OCI-LY1 (cell line): ENCODE measurements at regions not wholly inside any gene's neighbourhood (a gene's known extent, or its start where the extent isn't known, plus 50 kb on each side); places are given as distances from the start of the nearest gene placed in this dataset.

ENCODE experiments used
- EZH2 ChIP-seq: fragments of 200-600 bp; sonication (generic), shearing (Covaris generic); IDR thresholded peaks from 2 replicates; pipeline ENCODE4 v1.8.0; 2017; ENCODE audit warnings: borderline replicate concordance, mixed run types, mild to moderate bottlenecking, antibody characterized with exemption, low read length, moderate library complexity, mixed read lengths
- TF ChIP-seq, protein P1 (sequence below): fragments of 200-600 bp; sonication (generic), shearing (Covaris generic); IDR thresholded peaks from 2 replicates; pipeline ENCODE4 v1.5.1; 2017; ENCODE audit warnings: mild to moderate bottlenecking, antibody characterized with exemption, low read length, moderate library complexity, mixed read lengths

DNA sequence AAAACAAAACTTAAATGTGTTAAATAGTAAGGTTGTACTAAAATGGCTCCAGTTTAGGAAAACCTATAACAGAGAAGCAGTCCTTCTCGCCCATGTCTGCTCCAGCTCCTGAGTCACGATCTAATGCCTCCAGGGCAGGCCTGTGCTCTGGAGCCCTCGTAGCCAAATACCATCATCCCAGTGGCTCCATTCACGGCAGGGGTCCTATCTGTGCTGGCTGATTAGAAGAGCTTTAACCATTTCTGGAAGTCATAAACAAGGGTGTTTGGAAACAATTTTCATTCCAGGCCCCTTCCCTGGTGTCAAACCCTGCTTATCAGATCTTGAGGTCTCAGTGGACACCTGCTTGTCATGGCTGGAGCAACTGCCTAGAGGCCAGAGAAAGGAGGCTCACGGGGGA, 336.9 kb downstream of the SOX9 start:
- no peak for TF ChIP-seq EZH2
- TF ChIP-seq, protein P1, sequence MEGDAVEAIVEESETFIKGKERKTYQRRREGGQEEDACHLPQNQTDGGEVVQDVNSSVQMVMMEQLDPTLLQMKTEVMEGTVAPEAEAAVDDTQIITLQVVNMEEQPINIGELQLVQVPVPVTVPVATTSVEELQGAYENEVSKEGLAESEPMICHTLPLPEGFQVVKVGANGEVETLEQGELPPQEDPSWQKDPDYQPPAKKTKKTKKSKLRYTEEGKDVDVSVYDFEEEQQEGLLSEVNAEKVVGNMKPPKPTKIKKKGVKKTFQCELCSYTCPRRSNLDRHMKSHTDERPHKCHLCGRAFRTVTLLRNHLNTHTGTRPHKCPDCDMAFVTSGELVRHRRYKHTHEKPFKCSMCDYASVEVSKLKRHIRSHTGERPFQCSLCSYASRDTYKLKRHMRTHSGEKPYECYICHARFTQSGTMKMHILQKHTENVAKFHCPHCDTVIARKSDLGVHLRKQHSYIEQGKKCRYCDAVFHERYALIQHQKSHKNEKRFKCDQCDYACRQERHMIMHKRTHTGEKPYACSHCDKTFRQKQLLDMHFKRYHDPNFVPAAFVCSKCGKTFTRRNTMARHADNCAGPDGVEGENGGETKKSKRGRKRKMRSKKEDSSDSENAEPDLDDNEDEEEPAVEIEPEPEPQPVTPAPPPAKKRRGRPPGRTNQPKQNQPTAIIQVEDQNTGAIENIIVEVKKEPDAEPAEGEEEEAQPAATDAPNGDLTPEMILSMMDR = no peak
